HG02973 (cell line): ENCODE measurements at regions not wholly inside any gene's neighbourhood (a gene's known extent, or its start where the extent isn't known, plus 50 kb on each side); places are given as distances from the start of the nearest gene placed in this dataset.

Experiments
- ATAC-seq: cut with Tn5 transposase; IDR thresholded peaks from one replicate; pipeline ENCODE4 v1.9.1; 2021; ENCODE audit warnings: moderate library complexity; ENCODE audit not compliant: unreplicated experiment

- ATAC-seq, result no peak
Observed at GRCh38 chr20:18957328-18957727, 143.7 kb downstream of the SCP2D1 start.

- ATAC-seq, result no peak
Observed at GRCh38 chr20:18971121-18971520, 157.5 kb downstream of the SCP2D1 start.

GRCh38 chr20:18971574-18971973, 158.0 kb downstream of the SCP2D1 start:
- ATAC-seq, result no peak

GRCh38 chr20:18972251-18972876, 158.8 kb downstream of the SCP2D1 start:
- no peak for ATAC-seq

GRCh38 chr20:18973529-18974173, 160.1 kb downstream of the SCP2D1 start:
- ATAC-seq, result no peak

GRCh38 chr20:18974660-18975059, 161.1 kb downstream of the SCP2D1 start:
- ATAC-seq, result no peak

GRCh38 chr20:18977441-18977840, 163.9 kb downstream of the SCP2D1 start:
- ATAC-seq, result no peak

- ATAC-seq, result no peak
Observed at GRCh38 chr20:18978311-18978710, 164.7 kb downstream of the SCP2D1 start.

GRCh38 chr20:18979132-18979531, 165.5 kb downstream of the SCP2D1 start:
- ATAC-seq, result no peak

- ATAC-seq, result no peak
Observed at GRCh38 chr20:18981962-18982539, 168.5 kb downstream of the SCP2D1 start.

GRCh38 chr20:18983796-18984195, 170.2 kb downstream of the SCP2D1 start:
- ATAC-seq, result no peak

- no peak for ATAC-seq
Observed at GRCh38 chr20:18984238-18985200, 170.9 kb downstream of the SCP2D1 start.

GRCh38 chr20:18985551-18985950, 172.0 kb downstream of the SCP2D1 start:
- no peak for ATAC-seq

GRCh38 chr20:18986146-18986830, 172.7 kb downstream of the SCP2D1 start:
- no peak for ATAC-seq

GRCh38 chr20:18986895-18987580, 173.5 kb downstream of the SCP2D1 start:
- ATAC-seq, result no peak

GRCh38 chr20:18987781-18988360, 174.3 kb downstream of the SCP2D1 start:
- no peak for ATAC-seq

GRCh38 chr20:18988701-18989100, 175.1 kb downstream of the SCP2D1 start:
- no peak for ATAC-seq

- ATAC-seq, result no peak
Observed at GRCh38 chr20:18989736-18990474, 176.3 kb downstream of the SCP2D1 start.

- ATAC-seq, result no peak
Observed at GRCh38 chr20:18991012-18991411, 177.4 kb downstream of the SCP2D1 start.
